HG03108 (cell line): ENCODE measurements at regions not wholly inside any gene's neighbourhood (a gene's known extent, or its start where the extent isn't known, plus 50 kb on each side); places are given as distances from the start of the nearest gene placed in this dataset.
"Not testable (repeated sequence)": the region's sequence is repeated elsewhere in the genome, so short reads cannot be mapped to it uniquely, and the experiment has no call there.

ENCODE experiments used
- ATAC-seq: cut with Tn5 transposase; IDR thresholded peaks from one replicate; pipeline ENCODE4 v1.9.1; 2021; ENCODE audit warnings: moderate library complexity; ENCODE audit not compliant: unreplicated experiment

- no peak for ATAC-seq
Measured at GRCh38 chr4:101670897-101671296, 119.6 kb upstream of the BANK1 start.

- ATAC-seq = no peak
Measured at GRCh38 chr4:101670370-101670769, 120.2 kb upstream of the BANK1 start.

- ATAC-seq = no peak
Measured at GRCh38 chr4:101669832-101670188, 120.7 kb upstream of the BANK1 start.

- ATAC-seq = no peak
Measured at GRCh38 chr4:101669138-101669831, 121.2 kb upstream of the BANK1 start.

- ATAC-seq = no peak
Measured at GRCh38 chr4:101667348-101667747, 123.2 kb upstream of the BANK1 start.

- no peak for ATAC-seq
Measured at GRCh38 chr4:101660607-101661006, 129.9 kb upstream of the BANK1 start.

- ATAC-seq = no peak
Measured at GRCh38 chr4:101655857-101656256, 134.7 kb upstream of the BANK1 start.

- no peak for ATAC-seq
Measured at GRCh38 chr4:101655005-101655404, 135.5 kb upstream of the BANK1 start.

- no peak for ATAC-seq
Measured at GRCh38 chr4:101651778-101652177, 138.8 kb upstream of the BANK1 start.

GRCh38 chr4:101649790-101650515 is 140.6 kb upstream of the BANK1 start:
- no peak for ATAC-seq

- ATAC-seq = no peak
Measured at GRCh38 chr4:101647710-101648034, 142.9 kb upstream of the BANK1 start.

GRCh38 chr4:101644516-101644915 is 146.0 kb upstream of the BANK1 start:
- ATAC-seq = no peak

- ATAC-seq = no peak
Measured at GRCh38 chr4:101643186-101643837, 147.2 kb upstream of the BANK1 start.

GRCh38 chr4:101632766-101633165 is 157.8 kb upstream of the BANK1 start:
- not testable (repeated sequence) for ATAC-seq

- ATAC-seq = no peak
Measured at GRCh38 chr4:101630319-101630986, 160.1 kb upstream of the BANK1 start.

- no peak for ATAC-seq
Measured at GRCh38 chr4:101621120-101621519, 169.4 kb upstream of the BANK1 start.

- no peak for ATAC-seq
Measured at GRCh38 chr4:101615652-101616051, 174.9 kb upstream of the BANK1 start.

- ATAC-seq = not testable (repeated sequence)
Measured at GRCh38 chr4:101606989-101607388, 183.5 kb upstream of the BANK1 start.

GRCh38 chr4:101604976-101605375 is 185.6 kb upstream of the BANK1 start:
- ATAC-seq = no peak

- ATAC-seq = no peak
Measured at GRCh38 chr4:101600287-101600686, 190.2 kb upstream of the BANK1 start.

GRCh38 chr4:101599620-101600019 is 190.9 kb upstream of the BANK1 start:
- ATAC-seq = no peak
